ENCODE measurements at regions not wholly inside any gene's neighbourhood (a gene's known extent, or its start where the extent isn't known, plus 50 kb on each side); places are given as distances from the start of the nearest gene placed in this dataset.
"Not testable (repeated sequence)": the region's sequence is repeated elsewhere in the genome, so short reads cannot be mapped to it uniquely, and the experiment has no call there.

- peak overlapping the region; percentile 67 for H3K4me3 Mint-ChIP-seq
- CTCF ChIA-PET, result interaction anchor here (1.2 to 2.7 kb wide), 14 partner anchors 13 to 391 kb away, joined by 3 to 14 read pairs (median 7); no protein-coding TSS in a partner anchor
- peak; percentile 78 for ATAC-seq
- POLR2A ChIA-PET, result interaction anchor here (1.3 to 2.2 kb wide), 5 partner anchors 12 to 78 kb away, joined by 4 to 16 read pairs (median 8); partner anchors contain the start of gene MSN
- peak; percentile 96 for DNase-seq
- H3K9me3 Mint-ChIP-seq (ENCODE audit: insufficient read depth), result no peaks in the 10 kb centered on the region
- H3K27me3 Mint-ChIP-seq (ENCODE audit: low read depth), result no peaks in the 10 kb centered on the region
- no peaks in the 10 kb centered on the region for H3K36me3 Mint-ChIP-seq (ENCODE audit: low read depth)
- H3K27ac Mint-ChIP-seq, result peak overlapping the region; percentile 96
- H3K4me1 Mint-ChIP-seq (ENCODE audit: low read depth), result peaks cover 67% of the 10 kb centered on the region
These were observed 60.9 kb upstream of the LAS1L start for GRCh38 chrX:65595460-65595876.

GRCh38 chrX:65591206-65591605 is 56.6 kb upstream of the LAS1L start:
- H3K27me3 Mint-ChIP-seq (ENCODE audit: low read depth), result no peaks in the 10 kb centered on the region
- H3K4me3 Mint-ChIP-seq, result no peak overlapping the region
- ChIA-PET POLR2A (no interaction called here), CTCF (interaction anchor here (2.0 kb wide), 1 partner anchor 9 kb away, joined by 8 read pairs; no protein-coding TSS in a partner anchor)
- H3K36me3 Mint-ChIP-seq (ENCODE audit: low read depth), result no peaks in the 10 kb centered on the region
- ATAC-seq (no peak), DNase-seq (no peak)
- H3K4me1 Mint-ChIP-seq (ENCODE audit: low read depth), result peaks cover 31% of the 10 kb centered on the region
- no peaks in the 10 kb centered on the region for H3K9me3 Mint-ChIP-seq (ENCODE audit: insufficient read depth)
- H3K27ac Mint-ChIP-seq, result no peak overlapping the region

GRCh38 chrX:65589304-65589703 is 54.7 kb upstream of the LAS1L start:
- Mint-ChIP-seq H3K4me1 (ENCODE audit: low read depth) (peaks cover 14% of the 10 kb centered on the region), H3K4me3 (no peak overlapping the region), H3K27ac (no peak overlapping the region), H3K9me3 (ENCODE audit: insufficient read depth) (no peaks in the 10 kb centered on the region), H3K36me3 (ENCODE audit: low read depth) (no peaks in the 10 kb centered on the region), H3K27me3 (ENCODE audit: low read depth) (no peaks in the 10 kb centered on the region)
- DNase-seq (no peak), ATAC-seq (no peak)
- ChIA-PET POLR2A (interaction anchor here (0.6 kb wide), 1 partner anchor 22 kb away, joined by 3 read pairs; no protein-coding TSS in a partner anchor), CTCF (no interaction called here)

GRCh38 chrX:65588795-65589194 is 54.2 kb upstream of the LAS1L start:
- Mint-ChIP-seq H3K4me1 (ENCODE audit: low read depth) (peaks cover 9% of the 10 kb centered on the region), H3K9me3 (ENCODE audit: insufficient read depth) (no peaks in the 10 kb centered on the region), H3K4me3 (no peak overlapping the region), H3K27me3 (ENCODE audit: low read depth) (no peaks in the 10 kb centered on the region), H3K36me3 (ENCODE audit: low read depth) (no peaks in the 10 kb centered on the region), H3K27ac (no peak overlapping the region)
- DNase-seq (no peak), ATAC-seq (no peak)
- CTCF ChIA-PET, result no interaction called here
- POLR2A ChIA-PET, result no interaction called here

GRCh38 chrX:65587616-65588526 is 53.3 kb upstream of the LAS1L start:
- peaks cover 9% of the 10 kb centered on the region for H3K4me1 Mint-ChIP-seq (ENCODE audit: low read depth)
- no peaks in the 10 kb centered on the region for H3K9me3 Mint-ChIP-seq (ENCODE audit: insufficient read depth)
- no peaks in the 10 kb centered on the region for H3K27me3 Mint-ChIP-seq (ENCODE audit: low read depth)
- no peak overlapping the region for H3K4me3 Mint-ChIP-seq
- POLR2A ChIA-PET, result no interaction called here
- DNase-seq (no peak), ATAC-seq (no peak)
- CTCF ChIA-PET, result no interaction called here
- no peaks in the 10 kb centered on the region for H3K36me3 Mint-ChIP-seq (ENCODE audit: low read depth)
- no peak overlapping the region for H3K27ac Mint-ChIP-seq

- DNase-seq (no peak), ATAC-seq (no peak)
- Mint-ChIP-seq H3K9me3 (ENCODE audit: insufficient read depth) (no peaks in the 10 kb centered on the region), H3K27me3 (ENCODE audit: low read depth) (no peaks in the 10 kb centered on the region), H3K36me3 (ENCODE audit: low read depth) (no peaks in the 10 kb centered on the region), H3K4me1 (ENCODE audit: low read depth) (peaks cover 21% of the 10 kb centered on the region), H3K4me3 (no peak overlapping the region), H3K27ac (no peak overlapping the region)
- CTCF ChIA-PET, result no interaction called here
- POLR2A ChIA-PET, result no interaction called here
These were observed 51.9 kb upstream of the LAS1L start for GRCh38 chrX:65586491-65586890.

- H3K27me3 Mint-ChIP-seq (ENCODE audit: low read depth); CTCF ChIA-PET; POLR2A ChIA-PET; H3K27ac Mint-ChIP-seq; ATAC-seq; H3K9me3 Mint-ChIP-seq (ENCODE audit: insufficient read depth); H3K4me3 Mint-ChIP-seq; DNase-seq; H3K36me3 Mint-ChIP-seq (ENCODE audit: low read depth): not testable (repeated sequence)
- peaks cover 13% of the 10 kb centered on the region for H3K4me1 Mint-ChIP-seq (ENCODE audit: low read depth)
These were observed 50.6 kb upstream of the LAS1L start for GRCh38 chrX:65585226-65585625.
